Smooth muscle cell (in vitro differentiated cells): ENCODE measurements at regions not wholly inside any gene's neighbourhood (a gene's known extent, or its start where the extent isn't known, plus 50 kb on each side); places are given as distances from the start of the nearest gene placed in this dataset.

Experiments used
- DNase-seq: peaks from one replicate; lab custom pipeline; 2025; ENCODE audit not compliant: unreplicated experiment; lab: John Stamatoyannopoulos, UW
- H2AFZ ChIP-seq: fragments of 200-600 bp; sonication (generic); 2 replicates; pipeline ENCODE4 v1.6.0; 2016; ENCODE audit warnings: antibody characterized with exemption, low read depth, mild to moderate bottlenecking
- H3F3A ChIP-seq: fragments of 200-600 bp; sonication (generic); 2 replicates; pipeline ENCODE4 v1.6.0; 2017; ENCODE audit warnings: antibody characterized with exemption, low read depth
- H3K27ac ChIP-seq: fragments of 200-600 bp; sonication (generic); 2 replicates; pipeline ENCODE4 v1.5.1; 2016; ENCODE audit warnings: low read depth, mild to moderate bottlenecking
- H3K27me3 ChIP-seq: fragments of 200-600 bp; sonication (generic); 2 replicates; pipeline ENCODE4 v1.6.1; 2016; ENCODE audit warnings: low read depth, mild to moderate bottlenecking
- H3K36me3 ChIP-seq: fragments of 200-600 bp; sonication (generic); 2 replicates; pipeline ENCODE4 v1.5.1; 2016; ENCODE audit warnings: low read depth
- H3K4me1 ChIP-seq: fragments of 200-600 bp; sonication (generic); 2 replicates; pipeline ENCODE4 v1.5.1; 2016; ENCODE audit warnings: low read depth
- H3K4me2 ChIP-seq: fragments of 200-600 bp; sonication (generic); 2 replicates; pipeline ENCODE4 v1.6.0; 2016; ENCODE audit warnings: mild to moderate bottlenecking
- H3K4me3 ChIP-seq: fragments of 200-600 bp; sonication (generic); 2 replicates; pipeline ENCODE4 v1.5.1; 2016; ENCODE audit warnings: mild to moderate bottlenecking
- H3K79me2 ChIP-seq: fragments of 200-600 bp; sonication (generic); 2 replicates; pipeline ENCODE4 v1.6.0; 2016; ENCODE audit warnings: low read depth, mild to moderate bottlenecking
- H3K9ac ChIP-seq: fragments of 200-600 bp; sonication (generic); 2 replicates; pipeline ENCODE4 v1.6.0; 2016; ENCODE audit warnings: low read depth
- H3K9me3 ChIP-seq: fragments of 200-600 bp; sonication (generic); replicated peaks from 2 replicates; pipeline ENCODE4 v1.5.1; 2016; ENCODE audit warnings: low read depth
- H4K20me1 ChIP-seq: fragments of 200-600 bp; sonication (generic); 2 replicates; pipeline ENCODE4 v1.6.0; 2016; ENCODE audit warnings: low read depth
- WGBS: methylation state at CpG from one replicate; pipeline ENCODE4 v1.1.7; 2016; ENCODE audit warnings: low lambda C conversion rate; 5-methylcytosine and 5-hydroxymethylcytosine counted together
- TF ChIP-seq, protein P1 (sequence below): fragments of 200-600 bp; sonication (generic); IDR thresholded peaks from 2 replicates; pipeline ENCODE4 v1.5.1; 2017; ENCODE audit warnings: borderline replicate concordance, mild to moderate bottlenecking, antibody characterized with exemption; ENCODE audit not compliant: insufficient read depth, poor library complexity, severe bottlenecking

GRCh38 chr2:128789221-128789620, 470.6 kb upstream of the HS6ST1 start:
- H3K4me2 ChIP-seq, result no peak overlapping the region

DNA sequence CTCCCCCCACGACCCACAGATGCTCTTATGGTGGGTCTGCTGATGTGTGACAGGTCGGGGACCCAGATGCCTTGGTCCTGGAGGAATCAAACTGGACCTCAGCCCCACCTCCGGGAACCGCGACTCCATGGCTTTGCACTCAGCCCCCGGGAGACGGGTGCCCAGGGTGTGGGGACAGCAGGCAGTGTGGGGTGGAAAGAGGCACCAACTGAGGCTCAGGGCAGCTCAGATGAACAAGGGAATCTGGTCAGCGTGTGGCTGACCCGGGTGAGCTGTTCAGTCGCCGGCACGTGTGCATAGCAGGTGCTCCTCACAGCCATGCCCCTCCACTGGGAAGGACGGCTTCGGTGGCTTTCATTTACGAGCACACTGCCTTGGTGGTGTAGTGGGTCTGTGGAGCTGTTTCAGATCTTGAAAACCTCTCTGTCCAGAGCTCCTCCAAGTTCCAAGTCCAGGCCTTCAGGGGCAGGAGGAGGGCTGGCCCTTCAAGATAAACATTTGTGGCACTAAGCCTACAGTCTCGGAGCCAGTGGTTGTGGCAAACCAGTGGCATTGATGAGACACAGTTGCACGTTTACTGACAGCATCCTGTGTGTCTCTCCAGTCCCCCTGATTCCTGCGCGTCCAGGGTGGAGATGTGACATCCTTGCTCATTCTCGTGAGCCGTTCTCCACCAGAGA, 471.2 kb upstream of the HS6ST1 start:
- Histone ChIP-seq H4K20me1 (no peaks in the 10 kb centered on the region), H3K79me2 (no peaks in the 10 kb centered on the region), H3K27ac (no peak overlapping the region), H3K9ac (no peak overlapping the region), H3K27me3 (no peaks in the 10 kb centered on the region), H3F3A (no peaks in the 10 kb centered on the region), H3K4me3 (no peak overlapping the region), H3K9me3 (no peaks in the 10 kb centered on the region), H3K4me2 (no peak overlapping the region), H3K4me1 (peaks cover 11% of the 10 kb centered on the region), H3K36me3 (no peaks in the 10 kb centered on the region), H2AFZ (no peak overlapping the region)
- no peak for DNase-seq
- TF ChIP-seq, protein P1, sequence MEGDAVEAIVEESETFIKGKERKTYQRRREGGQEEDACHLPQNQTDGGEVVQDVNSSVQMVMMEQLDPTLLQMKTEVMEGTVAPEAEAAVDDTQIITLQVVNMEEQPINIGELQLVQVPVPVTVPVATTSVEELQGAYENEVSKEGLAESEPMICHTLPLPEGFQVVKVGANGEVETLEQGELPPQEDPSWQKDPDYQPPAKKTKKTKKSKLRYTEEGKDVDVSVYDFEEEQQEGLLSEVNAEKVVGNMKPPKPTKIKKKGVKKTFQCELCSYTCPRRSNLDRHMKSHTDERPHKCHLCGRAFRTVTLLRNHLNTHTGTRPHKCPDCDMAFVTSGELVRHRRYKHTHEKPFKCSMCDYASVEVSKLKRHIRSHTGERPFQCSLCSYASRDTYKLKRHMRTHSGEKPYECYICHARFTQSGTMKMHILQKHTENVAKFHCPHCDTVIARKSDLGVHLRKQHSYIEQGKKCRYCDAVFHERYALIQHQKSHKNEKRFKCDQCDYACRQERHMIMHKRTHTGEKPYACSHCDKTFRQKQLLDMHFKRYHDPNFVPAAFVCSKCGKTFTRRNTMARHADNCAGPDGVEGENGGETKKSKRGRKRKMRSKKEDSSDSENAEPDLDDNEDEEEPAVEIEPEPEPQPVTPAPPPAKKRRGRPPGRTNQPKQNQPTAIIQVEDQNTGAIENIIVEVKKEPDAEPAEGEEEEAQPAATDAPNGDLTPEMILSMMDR, result no peak
- 86% methylated on average over 21 of the region's 21 CpGs for WGBS

More at GRCh38 chr2:128789221-128789620, 470.6 kb upstream of the HS6ST1 start:
- Histone ChIP-seq H2AFZ (no peak overlapping the region), H3K27ac (no peak overlapping the region), H3K4me1 (peaks cover 11% of the 10 kb centered on the region), H3K9ac (no peak overlapping the region), H3F3A (no peaks in the 10 kb centered on the region), H3K27me3 (no peaks in the 10 kb centered on the region), H3K9me3 (no peaks in the 10 kb centered on the region), H3K79me2 (no peaks in the 10 kb centered on the region), H3K4me3 (no peak overlapping the region), H3K36me3 (no peaks in the 10 kb centered on the region), H4K20me1 (no peaks in the 10 kb centered on the region)
- no peak for DNase-seq
- TF ChIP-seq, protein P1, result no peak
- WGBS, result 92% methylated on average over 6 of the region's 6 CpGs

DNA sequence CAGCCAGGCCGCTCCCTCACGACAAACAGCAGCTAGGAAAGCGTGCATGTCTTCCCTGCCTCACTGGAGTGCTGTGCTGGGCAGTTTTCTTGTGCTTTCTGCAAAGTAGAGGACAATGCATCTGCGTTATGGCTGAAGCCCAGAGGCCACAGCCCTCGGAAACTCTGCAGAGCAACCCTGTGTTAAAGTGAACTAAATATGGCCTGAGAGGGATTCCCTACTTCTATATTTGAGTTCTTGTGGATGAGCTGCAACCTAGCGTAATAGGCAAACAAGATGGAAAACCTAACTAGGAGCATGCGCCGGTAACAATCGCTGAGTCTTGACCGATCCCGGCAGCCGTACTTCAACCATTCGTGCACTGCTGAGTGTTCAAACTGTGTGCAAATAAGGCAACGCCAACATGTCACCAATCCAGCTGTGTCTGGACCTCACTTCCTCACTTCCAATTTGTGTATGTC, 471.9 kb upstream of the HS6ST1 start:
- H3K27me3 ChIP-seq, result no peaks in the 10 kb centered on the region
- no peak overlapping the region for H3K27ac ChIP-seq
- H3K36me3 ChIP-seq, result no peaks in the 10 kb centered on the region
- no peak for DNase-seq
- no peak overlapping the region for H3K4me3 ChIP-seq
- TF ChIP-seq, protein P1, result no peak
- no peaks in the 10 kb centered on the region for H3K9me3 ChIP-seq
- H3K79me2 ChIP-seq, result no peaks in the 10 kb centered on the region
- no peak overlapping the region for H3K9ac ChIP-seq
- no peaks in the 10 kb centered on the region for H3F3A ChIP-seq
- no peaks in the 10 kb centered on the region for H4K20me1 ChIP-seq
- WGBS, result 85% methylated on average over 14 of the region's 14 CpGs
- peaks cover 11% of the 10 kb centered on the region for H3K4me1 ChIP-seq
- no peak overlapping the region for H2AFZ ChIP-seq
- no peak overlapping the region for H3K4me2 ChIP-seq
